ENCODE measurements at regions not wholly inside any gene's neighbourhood (a gene's known extent, or its start where the extent isn't known, plus 50 kb on each side); places are given as distances from the start of the nearest gene placed in this dataset.

- TF ChIP-seq EP300 (conservative IDR thresholded peaks at IDR 0.05; ENCODE audit: poor library complexity, severe bottlenecking) (no peak), CTCF (IDR thresholded peaks at IDR 0.05; ENCODE audit: poor library complexity, severe bottlenecking) (no peak), RAD21 (conservative IDR thresholded peaks at IDR 0.05) (no peak), POLR2AphosphoS5 (IDR thresholded peaks at IDR 0.05) (no peak)
Observed at GRCh38 chr18:64714086-64714485, 565.2 kb upstream of the LINC00305 start.

All from neural cell (in vitro differentiated cells).